HL-60 (cell line): ENCODE measurements at regions not wholly inside any gene's neighbourhood (a gene's known extent, or its start where the extent isn't known, plus 50 kb on each side); places are given as distances from the start of the nearest gene placed in this dataset.

Source experiments
- DNase-seq, 2 experiments: peaks; one replicate each; pipeline ENCODE4 v3.0.0-alpha.2; 2010 to 2020; ENCODE audit warnings: low read depth in 1 of 2, low spot score in 1 of 2
- H3K27ac ChIP-seq: fragments of 250-450 bp; sonication (Bioruptor Pico); replicated peaks from 2 replicates; pipeline ENCODE4 v1.5.1; 2020; ENCODE audit warnings: mild to moderate bottlenecking, moderate library complexity
- H3K27me3 ChIP-seq: fragments of 250-450 bp; sonication (Bioruptor Pico); 2 replicates; pipeline ENCODE4 v1.5.1; 2021; ENCODE audit warnings: mild to moderate bottlenecking, moderate library complexity; ENCODE audit not compliant: insufficient read depth, poor library complexity, severe bottlenecking
- H3K4me3 ChIP-seq: replicated peaks from 2 replicates; pipeline ENCODE4 v1.5.1; 2011; ENCODE audit warnings: mild to moderate bottlenecking, control low read depth, low read length; ENCODE audit not compliant: insufficient read depth
- GABPA ChIP-seq: IDR thresholded peaks from 2 replicates; pipeline ENCODE4 v1.6.1; 2012; ENCODE audit warnings: low read depth
- POLR2AphosphoS5 ChIP-seq: IDR thresholded peaks from 2 replicates; pipeline ENCODE4 v1.6.1; 2012; ENCODE audit warnings: low read depth
- SPI1 ChIP-seq: IDR thresholded peaks from 2 replicates; pipeline ENCODE4 v1.6.1; 2012; ENCODE audit warnings: low read depth, mild to moderate bottlenecking, borderline replicate concordance
- TF ChIP-seq, protein P1 (sequence below): IDR thresholded peaks from 2 replicates; pipeline ENCODE4 v1.6.1; 2012; ENCODE audit warnings: low read depth; ENCODE audit not compliant: insufficient replicate concordance
- TF ChIP-seq, protein P2 (sequence below): IDR thresholded peaks from one replicate; pipeline ENCODE4 v1.5.1; 2011; ENCODE audit warnings: low read length, control low read depth, inconsistent platforms; ENCODE audit not compliant: insufficient read depth

DNA sequence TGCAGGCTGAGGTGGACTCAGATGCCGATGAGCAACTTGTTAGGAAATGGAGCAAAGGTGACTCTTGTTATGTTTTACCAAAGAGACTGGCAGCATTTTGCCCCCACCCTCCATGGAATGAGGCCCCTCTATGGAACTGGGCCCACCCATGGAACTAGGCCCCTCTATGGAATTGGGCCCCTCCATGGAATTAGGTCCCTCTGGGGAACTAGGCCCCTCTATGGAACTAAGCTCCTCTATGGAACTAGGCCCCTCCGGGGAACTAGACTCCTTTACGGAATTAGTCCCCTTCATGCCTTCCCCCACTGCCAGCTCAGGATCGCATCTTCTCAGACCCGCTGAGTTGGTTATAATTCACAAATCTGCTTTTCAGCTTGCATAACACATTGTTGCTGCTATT lies 144.9 kb downstream of the THBS2 start:
- Histone ChIP-seq H3K27me3 (no peaks in the 10 kb centered on the region), H3K4me3 (no peak overlapping the region), H3K27ac (no peak overlapping the region)
- DNase-seq: no peak
- TF ChIP-seq SPI1 (no peak), POLR2AphosphoS5 (no peak), GABPA (no peak)
- TF ChIP-seq, protein P1, sequence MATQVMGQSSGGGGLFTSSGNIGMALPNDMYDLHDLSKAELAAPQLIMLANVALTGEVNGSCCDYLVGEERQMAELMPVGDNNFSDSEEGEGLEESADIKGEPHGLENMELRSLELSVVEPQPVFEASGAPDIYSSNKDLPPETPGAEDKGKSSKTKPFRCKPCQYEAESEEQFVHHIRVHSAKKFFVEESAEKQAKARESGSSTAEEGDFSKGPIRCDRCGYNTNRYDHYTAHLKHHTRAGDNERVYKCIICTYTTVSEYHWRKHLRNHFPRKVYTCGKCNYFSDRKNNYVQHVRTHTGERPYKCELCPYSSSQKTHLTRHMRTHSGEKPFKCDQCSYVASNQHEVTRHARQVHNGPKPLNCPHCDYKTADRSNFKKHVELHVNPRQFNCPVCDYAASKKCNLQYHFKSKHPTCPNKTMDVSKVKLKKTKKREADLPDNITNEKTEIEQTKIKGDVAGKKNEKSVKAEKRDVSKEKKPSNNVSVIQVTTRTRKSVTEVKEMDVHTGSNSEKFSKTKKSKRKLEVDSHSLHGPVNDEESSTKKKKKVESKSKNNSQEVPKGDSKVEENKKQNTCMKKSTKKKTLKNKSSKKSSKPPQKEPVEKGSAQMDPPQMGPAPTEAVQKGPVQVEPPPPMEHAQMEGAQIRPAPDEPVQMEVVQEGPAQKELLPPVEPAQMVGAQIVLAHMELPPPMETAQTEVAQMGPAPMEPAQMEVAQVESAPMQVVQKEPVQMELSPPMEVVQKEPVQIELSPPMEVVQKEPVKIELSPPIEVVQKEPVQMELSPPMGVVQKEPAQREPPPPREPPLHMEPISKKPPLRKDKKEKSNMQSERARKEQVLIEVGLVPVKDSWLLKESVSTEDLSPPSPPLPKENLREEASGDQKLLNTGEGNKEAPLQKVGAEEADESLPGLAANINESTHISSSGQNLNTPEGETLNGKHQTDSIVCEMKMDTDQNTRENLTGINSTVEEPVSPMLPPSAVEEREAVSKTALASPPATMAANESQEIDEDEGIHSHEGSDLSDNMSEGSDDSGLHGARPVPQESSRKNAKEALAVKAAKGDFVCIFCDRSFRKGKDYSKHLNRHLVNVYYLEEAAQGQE: no peak
- TF ChIP-seq, protein P2, sequence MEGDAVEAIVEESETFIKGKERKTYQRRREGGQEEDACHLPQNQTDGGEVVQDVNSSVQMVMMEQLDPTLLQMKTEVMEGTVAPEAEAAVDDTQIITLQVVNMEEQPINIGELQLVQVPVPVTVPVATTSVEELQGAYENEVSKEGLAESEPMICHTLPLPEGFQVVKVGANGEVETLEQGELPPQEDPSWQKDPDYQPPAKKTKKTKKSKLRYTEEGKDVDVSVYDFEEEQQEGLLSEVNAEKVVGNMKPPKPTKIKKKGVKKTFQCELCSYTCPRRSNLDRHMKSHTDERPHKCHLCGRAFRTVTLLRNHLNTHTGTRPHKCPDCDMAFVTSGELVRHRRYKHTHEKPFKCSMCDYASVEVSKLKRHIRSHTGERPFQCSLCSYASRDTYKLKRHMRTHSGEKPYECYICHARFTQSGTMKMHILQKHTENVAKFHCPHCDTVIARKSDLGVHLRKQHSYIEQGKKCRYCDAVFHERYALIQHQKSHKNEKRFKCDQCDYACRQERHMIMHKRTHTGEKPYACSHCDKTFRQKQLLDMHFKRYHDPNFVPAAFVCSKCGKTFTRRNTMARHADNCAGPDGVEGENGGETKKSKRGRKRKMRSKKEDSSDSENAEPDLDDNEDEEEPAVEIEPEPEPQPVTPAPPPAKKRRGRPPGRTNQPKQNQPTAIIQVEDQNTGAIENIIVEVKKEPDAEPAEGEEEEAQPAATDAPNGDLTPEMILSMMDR: no peak

DNA sequence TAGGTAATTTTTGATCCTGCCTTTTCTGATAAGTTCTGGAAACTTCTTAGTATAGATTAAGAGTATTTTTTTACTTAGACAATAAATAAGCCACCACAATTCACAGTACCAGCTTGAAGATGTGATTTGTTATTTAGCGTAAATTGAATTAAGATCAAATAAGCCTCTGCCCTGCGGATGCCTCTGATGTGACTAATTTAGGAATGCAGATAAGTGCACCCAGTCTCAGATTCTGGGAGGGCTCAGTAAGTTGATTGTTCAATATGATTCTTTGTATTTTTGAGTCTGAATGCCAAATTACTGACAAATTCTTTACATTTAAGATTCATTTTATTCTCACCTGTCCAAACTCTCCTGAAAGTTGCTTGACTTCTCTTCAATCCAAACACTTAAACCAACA lies 147.5 kb downstream of the THBS2 start:
- H3K27ac ChIP-seq: no peak overlapping the region
- no peak for DNase-seq
- no peak overlapping the region for H3K4me3 ChIP-seq
- H3K27me3 ChIP-seq: no peaks in the 10 kb centered on the region
- TF ChIP-seq POLR2AphosphoS5: no peak
- no peak for TF ChIP-seq SPI1
- TF ChIP-seq, protein P2: no peak
- TF ChIP-seq GABPA: no peak
- TF ChIP-seq, protein P1: no peak

DNA sequence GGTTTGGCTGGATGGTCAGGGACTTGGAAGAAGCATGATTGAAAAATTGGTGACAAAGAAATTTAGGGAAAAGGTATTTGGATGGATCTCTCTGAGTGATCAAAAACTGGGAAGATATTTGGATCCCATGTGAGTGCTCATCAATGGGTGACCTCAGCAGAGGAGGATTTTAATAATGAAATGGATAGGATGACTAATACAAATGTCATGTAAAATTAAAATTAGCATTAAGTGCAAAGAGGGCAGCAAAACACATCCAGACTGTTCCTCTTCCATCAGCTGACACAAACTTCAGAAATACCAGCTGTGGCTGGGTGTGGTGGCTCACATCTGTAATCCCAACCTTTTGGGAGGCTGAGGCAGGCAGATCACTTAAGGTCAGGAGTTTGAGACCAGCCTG lies 151.7 kb downstream of the THBS2 start:
- TF ChIP-seq GABPA (no peak), SPI1 (no peak), POLR2AphosphoS5 (no peak)
- TF ChIP-seq, protein P2: no peak
- TF ChIP-seq, protein P1: no peak
- no peaks in the 10 kb centered on the region for H3K27me3 ChIP-seq
- H3K4me3 ChIP-seq: no peak overlapping the region
- no peak for DNase-seq
- H3K27ac ChIP-seq: no peak overlapping the region
